ENCODE measurements at regions not wholly inside any gene's neighbourhood (a gene's known extent, or its start where the extent isn't known, plus 50 kb on each side); places are given as distances from the start of the nearest gene placed in this dataset.

GRCh38 chr11:80593648-80594374 is 1153.0 kb upstream of the TENM4 start:
- H3K9me3 ChIP-seq = no peaks in the 10 kb centered on the region
- no peak overlapping the region for H3K4me3 ChIP-seq
- no peak for ATAC-seq
- no peaks in the 10 kb centered on the region for H3K27me3 ChIP-seq (ENCODE audit: low read depth)
- DNase-seq = no peak
- TF ChIP-seq CTCF (IDR thresholded peaks at IDR 0.05) = no peak
- H3K36me3 ChIP-seq = no peaks in the 10 kb centered on the region
- H3K27ac ChIP-seq = no peak overlapping the region
- intact Hi-C loops (cut with DNase I) = no loop called here
- H3K4me1 ChIP-seq = no peaks in the 10 kb centered on the region

GRCh38 chr11:80592546-80592945 is 1151.7 kb upstream of the TENM4 start:
- no peak for TF ChIP-seq CTCF (IDR thresholded peaks at IDR 0.05)
- Histone ChIP-seq H3K27me3 (ENCODE audit: low read depth) (no peaks in the 10 kb centered on the region), H3K9me3 (no peaks in the 10 kb centered on the region), H3K36me3 (no peaks in the 10 kb centered on the region), H3K4me3 (no peak overlapping the region), H3K27ac (no peak overlapping the region), H3K4me1 (no peaks in the 10 kb centered on the region)
- DNase-seq (no peak), ATAC-seq (no peak)
- intact Hi-C loops (cut with DNase I) = no loop called here

GRCh38 chr11:80587906-80588305 is 1147.1 kb upstream of the TENM4 start:
- no peaks in the 10 kb centered on the region for H3K4me1 ChIP-seq
- H3K27me3 ChIP-seq (ENCODE audit: low read depth) = no peaks in the 10 kb centered on the region
- DNase-seq (no peak), ATAC-seq (no peak)
- no peak overlapping the region for H3K4me3 ChIP-seq
- no peaks in the 10 kb centered on the region for H3K36me3 ChIP-seq
- no peak overlapping the region for H3K27ac ChIP-seq
- TF ChIP-seq CTCF (IDR thresholded peaks at IDR 0.05) = no peak
- no peaks in the 10 kb centered on the region for H3K9me3 ChIP-seq
- intact Hi-C loops (cut with DNase I) = no loop called here

- Histone ChIP-seq H3K4me3 (no peak overlapping the region), H3K9me3 (no peaks in the 10 kb centered on the region), H3K27me3 (ENCODE audit: low read depth) (no peaks in the 10 kb centered on the region), H3K4me1 (no peaks in the 10 kb centered on the region), H3K36me3 (no peaks in the 10 kb centered on the region), H3K27ac (no peak overlapping the region)
- DNase-seq (no peak), ATAC-seq (no peak)
- intact Hi-C loops (cut with DNase I) = no loop called here
- TF ChIP-seq CTCF (IDR thresholded peaks at IDR 0.05) = no peak
These were observed 1145.6 kb upstream of the TENM4 start for GRCh38 chr11:80586464-80586863.

GRCh38 chr11:80584661-80585060 is 1143.8 kb upstream of the TENM4 start:
- DNase-seq = no peak
- Histone ChIP-seq H3K27ac (no peak overlapping the region), H3K4me1 (no peaks in the 10 kb centered on the region), H3K9me3 (no peaks in the 10 kb centered on the region), H3K36me3 (no peaks in the 10 kb centered on the region), H3K27me3 (ENCODE audit: low read depth) (no peaks in the 10 kb centered on the region), H3K4me3 (no peak overlapping the region)
- intact Hi-C loops (cut with DNase I) = no loop called here
- no peak for ATAC-seq
- no peak for TF ChIP-seq CTCF (IDR thresholded peaks at IDR 0.05)

Measured in lower lobe of right lung (tissue), 2 donors.